ENCODE measurements at regions not wholly inside any gene's neighbourhood (a gene's known extent, or its start where the extent isn't known, plus 50 kb on each side); places are given as distances from the start of the nearest gene placed in this dataset.

DNA sequence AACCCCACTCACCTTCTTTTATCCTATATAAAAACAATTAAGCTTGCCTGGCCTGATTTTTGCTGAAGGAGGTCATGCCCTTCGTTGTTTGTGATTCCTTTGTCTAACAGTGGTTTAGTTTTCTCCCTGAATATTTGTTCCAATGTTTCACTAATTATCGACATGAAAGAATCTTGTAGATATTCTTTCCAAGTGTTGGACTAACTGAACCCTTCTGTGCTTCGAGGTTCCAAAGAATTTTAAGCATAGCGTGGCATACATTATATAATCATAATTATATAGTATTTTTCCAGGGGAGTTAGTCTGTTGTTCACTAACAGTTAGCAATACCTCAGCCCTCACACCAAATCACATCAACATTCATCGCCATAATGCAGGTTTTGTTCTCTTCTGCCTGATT, 418.9 kb upstream of the ADGRL2 start:
- TF ChIP-seq CTCF (CRISPR knock-in tag; IDR thresholded peaks at IDR 0.05) = no peak
- no peak for TF ChIP-seq CEBPB (IDR thresholded peaks at IDR 0.05; ENCODE audit: borderline replicate concordance, low read depth, low read length)
- no peak for TF ChIP-seq E2F1 (CRISPR knock-in tag; IDR thresholded peaks at IDR 0.05)
- TF ChIP-seq ZNF747 (CRISPR knock-in tag; IDR thresholded peaks at IDR 0.05; ENCODE audit: borderline replicate concordance) = no peak
- TF ChIP-seq ZFX (CRISPR knock-in tag; IDR thresholded peaks at IDR 0.05; ENCODE audit: low read depth) = no peak
- no peak for TF ChIP-seq ATF1 (CRISPR knock-in tag; IDR thresholded peaks at IDR 0.05)
- no peak for TF ChIP-seq MAFF (IDR thresholded peaks at IDR 0.05; ENCODE audit: low read depth, low read length)
- TF ChIP-seq FOXA3 (CRISPR knock-in tag; IDR thresholded peaks at IDR 0.05) = no peak
- no peak for TF ChIP-seq KDM4B (CRISPR knock-in tag; IDR thresholded peaks at IDR 0.05)

Measured in HepG2 (cell line).